ENCODE measurements at regions not wholly inside any gene's neighbourhood (a gene's known extent, or its start where the extent isn't known, plus 50 kb on each side); places are given as distances from the start of the nearest gene placed in this dataset.

GRCh38 chr14:96617635-96618034, 115.5 kb downstream of the PAPOLA start:
- Histone ChIP-seq H3K9ac (no peak overlapping the region), H4K20me1 (ENCODE audit: insufficient read depth) (no peaks in the 10 kb centered on the region), H2AFZ (ENCODE audit: low read depth) (no peak overlapping the region)

GRCh38 chr14:96622926-96623325, 120.7 kb downstream of the PAPOLA start:
- no peak overlapping the region for H3K4me2 ChIP-seq
- no peak overlapping the region for H3K9ac ChIP-seq
- H3K4me1 ChIP-seq (ENCODE audit: low read depth, poor library complexity, severe bottlenecking) = no peaks in the 10 kb centered on the region
- H4K20me1 ChIP-seq (ENCODE audit: insufficient read depth) = no peaks in the 10 kb centered on the region
- no peaks in the 10 kb centered on the region for H3K36me3 ChIP-seq (ENCODE audit: insufficient read depth)
- H3K4me3 ChIP-seq (IDR thresholded peaks at IDR 0.05; ENCODE audit: insufficient read depth, low read depth, low read length) = no peak overlapping the region
- no peaks in the 10 kb centered on the region for H3K27me3 ChIP-seq (ENCODE audit: insufficient read depth, low read depth)
- TF ChIP-seq, protein P1, sequence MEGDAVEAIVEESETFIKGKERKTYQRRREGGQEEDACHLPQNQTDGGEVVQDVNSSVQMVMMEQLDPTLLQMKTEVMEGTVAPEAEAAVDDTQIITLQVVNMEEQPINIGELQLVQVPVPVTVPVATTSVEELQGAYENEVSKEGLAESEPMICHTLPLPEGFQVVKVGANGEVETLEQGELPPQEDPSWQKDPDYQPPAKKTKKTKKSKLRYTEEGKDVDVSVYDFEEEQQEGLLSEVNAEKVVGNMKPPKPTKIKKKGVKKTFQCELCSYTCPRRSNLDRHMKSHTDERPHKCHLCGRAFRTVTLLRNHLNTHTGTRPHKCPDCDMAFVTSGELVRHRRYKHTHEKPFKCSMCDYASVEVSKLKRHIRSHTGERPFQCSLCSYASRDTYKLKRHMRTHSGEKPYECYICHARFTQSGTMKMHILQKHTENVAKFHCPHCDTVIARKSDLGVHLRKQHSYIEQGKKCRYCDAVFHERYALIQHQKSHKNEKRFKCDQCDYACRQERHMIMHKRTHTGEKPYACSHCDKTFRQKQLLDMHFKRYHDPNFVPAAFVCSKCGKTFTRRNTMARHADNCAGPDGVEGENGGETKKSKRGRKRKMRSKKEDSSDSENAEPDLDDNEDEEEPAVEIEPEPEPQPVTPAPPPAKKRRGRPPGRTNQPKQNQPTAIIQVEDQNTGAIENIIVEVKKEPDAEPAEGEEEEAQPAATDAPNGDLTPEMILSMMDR (conservative IDR thresholded peaks at IDR 0.05; ENCODE audit: low read depth, low read length) = no peak
- no peaks in the 10 kb centered on the region for H3K79me2 ChIP-seq (ENCODE audit: insufficient read depth, low read depth)
- no peak overlapping the region for H2AFZ ChIP-seq (ENCODE audit: low read depth)
- no peak overlapping the region for H3K27ac ChIP-seq

More at GRCh38 chr14:96617635-96618034, 115.5 kb downstream of the PAPOLA start:
- TF ChIP-seq, protein P1 (conservative IDR thresholded peaks at IDR 0.05; ENCODE audit: low read depth, low read length) = no peak
- Histone ChIP-seq H3K36me3 (ENCODE audit: insufficient read depth) (no peaks in the 10 kb centered on the region), H3K27ac (no peak overlapping the region), H3K27me3 (ENCODE audit: insufficient read depth, low read depth) (no peaks in the 10 kb centered on the region), H3K4me2 (no peak overlapping the region), H3K79me2 (ENCODE audit: insufficient read depth, low read depth) (no peaks in the 10 kb centered on the region), H3K4me1 (ENCODE audit: low read depth, poor library complexity, severe bottlenecking) (no peaks in the 10 kb centered on the region), H3K4me3 (IDR thresholded peaks at IDR 0.05; ENCODE audit: insufficient read depth, low read depth, low read length) (no peak overlapping the region)

- H2AFZ ChIP-seq (ENCODE audit: low read depth) = no peak overlapping the region
- H3K9ac ChIP-seq = no peak overlapping the region
- no peaks in the 10 kb centered on the region for H3K36me3 ChIP-seq (ENCODE audit: insufficient read depth)
- H4K20me1 ChIP-seq (ENCODE audit: insufficient read depth) = no peaks in the 10 kb centered on the region
- H3K4me2 ChIP-seq = no peak overlapping the region
- no peaks in the 10 kb centered on the region for H3K79me2 ChIP-seq (ENCODE audit: insufficient read depth, low read depth)
- H3K27ac ChIP-seq = no peak overlapping the region
- no peaks in the 10 kb centered on the region for H3K27me3 ChIP-seq (ENCODE audit: insufficient read depth, low read depth)
- TF ChIP-seq, protein P1 (conservative IDR thresholded peaks at IDR 0.05; ENCODE audit: low read depth, low read length) = no peak
- H3K4me3 ChIP-seq (IDR thresholded peaks at IDR 0.05; ENCODE audit: insufficient read depth, low read depth, low read length) = no peak overlapping the region
- H3K4me1 ChIP-seq (ENCODE audit: low read depth, poor library complexity, severe bottlenecking) = no peaks in the 10 kb centered on the region
Observed at GRCh38 chr14:96623676-96624484, 121.7 kb downstream of the PAPOLA start.

GRCh38 chr14:96624661-96625425, 122.7 kb downstream of the PAPOLA start:
- Histone ChIP-seq H3K4me3 (IDR thresholded peaks at IDR 0.05; ENCODE audit: insufficient read depth, low read depth, low read length) (no peak overlapping the region), H3K27ac (no peak overlapping the region), H3K27me3 (ENCODE audit: insufficient read depth, low read depth) (no peaks in the 10 kb centered on the region), H3K36me3 (ENCODE audit: insufficient read depth) (no peaks in the 10 kb centered on the region), H3K4me1 (ENCODE audit: low read depth, poor library complexity, severe bottlenecking) (no peaks in the 10 kb centered on the region), H2AFZ (ENCODE audit: low read depth) (no peak overlapping the region), H3K79me2 (ENCODE audit: insufficient read depth, low read depth) (no peaks in the 10 kb centered on the region), H4K20me1 (ENCODE audit: insufficient read depth) (no peaks in the 10 kb centered on the region), H3K4me2 (no peak overlapping the region), H3K9ac (no peak overlapping the region)
- TF ChIP-seq, protein P1 (conservative IDR thresholded peaks at IDR 0.05; ENCODE audit: low read depth, low read length) = no peak
